Stimulated activated CD4-positive, alpha-beta T cell treated with anti-CD3 and anti-CD28 coated beads, Interleukin-2, amount 100 ng/mL, for 4 hours (primary cell): ENCODE measurements at regions not wholly inside any gene's neighbourhood (a gene's known extent, or its start where the extent isn't known, plus 50 kb on each side); places are given as distances from the start of the nearest gene placed in this dataset.
A peak's percentile ranks its signal among the peaks of the same experiment; 100 is the strongest.

Experiments
- DNase-seq: peaks from one replicate; pipeline ENCODE4 v3.0.0-alpha.2; 2020; ENCODE audit warnings: low read depth

DNA sequence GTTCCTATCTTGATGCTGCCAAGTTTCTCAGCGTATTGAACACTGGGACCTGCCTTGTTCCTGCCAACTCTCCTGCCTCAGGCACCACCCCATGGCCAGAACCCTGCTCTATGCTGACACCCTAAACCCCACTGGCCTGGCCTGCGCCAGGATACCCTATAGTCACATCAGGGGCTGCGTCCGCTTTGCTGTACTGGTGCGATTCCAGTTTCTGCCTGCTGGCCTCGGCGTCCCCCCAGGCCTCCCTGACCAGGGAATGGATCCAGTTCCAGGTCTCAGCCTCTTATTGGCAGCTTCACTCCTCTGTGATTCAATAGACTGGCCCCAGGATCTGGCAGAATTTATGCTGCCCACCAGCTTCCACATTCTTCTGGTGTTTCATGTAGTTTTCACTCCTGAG, 55.0 kb downstream of the GPR6 start:
- no peak for DNase-seq

DNA sequence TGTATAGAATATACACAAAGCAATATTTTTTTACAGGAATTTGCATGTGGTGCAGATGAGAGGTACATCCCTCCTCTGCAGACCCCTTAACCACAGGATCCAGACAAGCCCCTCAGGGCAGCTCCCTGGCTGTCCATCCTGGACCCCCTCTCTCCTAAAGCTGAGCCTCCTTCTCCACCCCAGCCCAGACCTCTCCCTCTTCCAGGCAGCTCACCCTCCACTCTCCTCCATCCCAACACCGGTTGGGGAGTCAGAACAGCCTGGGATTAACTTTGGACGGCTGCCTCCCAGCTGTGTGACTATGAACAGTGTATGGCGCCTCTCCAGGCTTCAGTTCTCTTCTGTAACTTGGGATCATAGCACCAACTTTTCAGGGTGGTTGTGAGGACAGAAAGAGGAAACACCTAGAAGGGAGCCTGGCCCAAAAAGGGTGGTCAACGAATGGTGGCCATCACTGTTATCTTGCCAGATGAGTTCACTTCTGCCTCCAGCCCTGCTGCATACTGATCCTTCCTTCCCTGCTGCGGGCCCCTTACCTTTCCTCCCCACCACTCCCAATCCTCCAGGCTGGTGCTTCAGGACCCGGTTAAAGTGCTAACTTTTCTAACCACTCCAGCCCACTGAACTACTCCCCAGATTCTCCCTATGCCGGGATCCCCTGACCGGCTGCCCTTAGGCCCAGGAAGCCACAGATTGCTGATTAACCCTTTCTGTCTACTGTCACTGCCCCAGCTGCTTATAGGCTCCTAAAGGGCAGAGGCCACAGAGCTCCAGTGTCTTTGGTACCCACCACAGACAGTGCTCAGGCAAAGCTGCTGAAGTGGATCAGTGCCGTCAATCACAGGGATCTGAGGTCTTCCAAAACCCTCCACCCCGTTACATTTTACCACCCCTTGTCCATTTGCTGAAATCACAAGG, 55.9 kb downstream of the GPR6 start:
- DNase-seq, result no peak

DNA sequence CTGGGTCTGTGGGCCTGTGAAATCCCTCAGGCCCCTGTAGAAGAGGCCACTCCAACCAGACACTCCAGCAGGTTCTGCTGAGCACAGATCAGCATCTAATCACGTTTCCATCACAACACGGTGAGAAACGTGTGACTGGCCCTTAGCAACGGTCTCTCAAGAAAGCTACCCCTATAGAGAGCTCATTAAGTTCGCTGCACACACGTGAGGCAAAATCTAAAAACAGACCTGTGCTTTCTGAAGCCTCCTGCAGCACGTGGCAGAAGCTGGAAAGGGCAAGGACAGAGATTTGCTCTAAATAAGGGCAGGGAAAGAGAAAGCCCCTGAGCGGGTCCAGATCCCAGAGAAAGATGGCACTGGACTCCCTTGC, 56.5 kb downstream of the GPR6 start:
- no peak for DNase-seq

DNA sequence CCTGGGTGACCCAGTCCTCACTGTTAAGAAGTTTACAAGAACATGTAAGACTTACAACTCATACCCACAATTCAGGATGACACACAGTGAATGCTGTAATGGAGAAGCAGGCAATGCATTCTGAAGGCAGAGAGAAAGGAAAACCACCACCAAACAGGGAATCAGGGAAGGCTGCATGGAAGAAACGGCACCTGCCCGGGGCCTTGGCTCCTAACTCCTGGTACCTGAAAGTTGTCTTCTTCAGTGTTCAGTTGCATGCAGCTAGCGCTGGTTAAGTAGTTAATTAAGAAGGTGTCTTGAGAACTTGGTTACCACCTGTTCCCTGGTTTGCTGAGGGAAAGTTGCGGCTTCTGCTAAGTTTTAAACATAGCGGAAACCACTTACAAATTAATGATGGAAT, 57.2 kb downstream of the GPR6 start:
- DNase-seq, result no peak

DNA sequence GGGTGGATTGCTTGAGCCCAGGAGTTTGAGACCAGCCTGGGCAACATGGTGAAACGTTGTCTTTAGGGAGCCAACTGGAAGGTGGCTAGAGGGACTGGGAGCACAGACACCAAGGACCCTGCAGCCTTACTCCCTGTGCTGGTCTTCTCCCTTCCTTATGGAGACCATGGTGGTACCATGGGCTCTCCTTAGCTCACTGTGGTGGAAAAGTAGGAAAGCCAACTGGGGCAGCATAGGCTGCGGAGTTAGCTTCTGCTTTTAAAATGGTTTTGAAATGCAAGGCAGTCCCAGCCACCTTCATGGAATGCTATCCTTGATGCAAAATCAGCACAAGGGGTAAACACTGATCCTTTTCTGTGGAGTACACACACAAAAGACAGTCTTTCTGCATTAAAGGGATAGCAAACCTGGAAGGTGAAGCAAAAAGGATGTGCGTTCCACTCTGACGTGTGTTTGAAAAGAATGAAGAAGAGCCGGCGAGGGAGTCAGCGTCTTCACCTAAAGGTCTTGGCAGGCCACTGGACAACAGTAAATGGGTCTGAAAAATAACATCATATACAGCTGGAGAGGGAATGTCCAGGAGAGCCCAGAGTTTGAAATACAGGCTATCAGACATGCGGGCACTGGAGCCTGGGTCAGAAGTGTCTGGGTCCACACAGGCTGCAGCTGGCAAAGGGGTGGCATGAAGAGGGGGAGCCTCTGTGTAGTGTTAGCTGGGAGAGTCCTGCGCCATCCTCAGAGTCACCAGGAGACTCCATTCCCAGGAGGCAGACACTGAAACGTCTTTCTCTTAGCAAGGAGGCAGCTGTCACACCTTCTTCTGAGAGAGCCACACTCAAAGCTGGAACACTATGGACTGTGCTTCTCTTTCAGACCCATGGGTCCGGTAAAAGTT, 58.5 kb downstream of the GPR6 start:
- DNase-seq, result no peak

DNA sequence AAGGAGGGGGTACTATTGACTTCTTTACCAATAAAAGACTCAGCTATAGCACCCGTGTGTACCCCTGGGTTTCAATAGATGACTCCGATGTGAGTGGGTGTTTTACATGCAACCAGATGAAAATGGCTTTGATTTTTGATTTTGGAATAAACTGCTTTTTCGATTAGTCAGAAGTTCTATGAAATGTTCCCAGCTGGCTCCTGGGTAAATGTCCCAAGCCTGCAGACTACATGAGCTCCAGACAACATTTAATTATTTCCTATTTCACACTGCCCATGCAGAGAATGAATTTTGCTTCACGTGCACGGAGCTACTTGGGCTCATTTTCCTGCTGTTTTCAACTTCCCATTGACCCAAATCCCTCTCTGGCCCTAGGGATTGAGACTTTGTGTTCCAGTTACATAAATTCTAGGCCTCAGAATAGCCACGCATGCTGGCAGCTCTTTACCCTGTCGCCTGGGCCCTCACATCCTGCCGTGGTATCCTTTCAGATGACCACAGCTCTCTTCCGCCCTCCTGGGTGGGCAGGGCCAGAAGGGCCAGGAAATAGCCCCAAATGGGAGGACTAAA, 59.7 kb downstream of the GPR6 start:
- no peak for DNase-seq

DNA sequence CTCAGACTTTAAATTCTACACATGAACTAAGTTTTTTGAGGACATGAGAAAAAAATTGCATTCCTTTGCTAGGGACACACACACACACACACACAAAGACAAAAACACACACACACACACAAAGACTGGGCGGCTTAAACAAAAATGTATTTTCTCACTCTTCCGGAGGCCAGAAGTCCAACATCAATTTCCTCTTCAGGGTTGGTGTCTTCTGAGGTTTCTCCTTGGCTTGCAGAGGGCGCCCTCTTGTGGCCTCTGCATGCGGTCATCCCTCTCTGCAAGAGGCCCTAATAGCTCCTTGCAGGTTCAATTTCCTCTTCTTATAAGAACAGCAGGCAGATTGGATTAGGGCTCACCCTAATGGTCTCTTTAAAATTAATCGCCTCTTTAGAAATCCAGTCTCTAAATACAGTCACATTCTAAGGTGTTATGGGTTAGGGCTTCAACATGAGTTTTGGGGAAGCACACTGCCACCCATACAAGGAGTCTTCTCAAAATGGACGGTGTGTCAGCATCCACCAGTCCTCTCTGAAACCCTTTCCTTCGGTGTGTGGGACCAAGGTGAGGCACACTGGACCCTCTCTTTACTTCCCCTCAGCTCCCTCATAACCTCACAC, 61.4 kb downstream of the GPR6 start:
- peak; percentile 69 for DNase-seq

DNA sequence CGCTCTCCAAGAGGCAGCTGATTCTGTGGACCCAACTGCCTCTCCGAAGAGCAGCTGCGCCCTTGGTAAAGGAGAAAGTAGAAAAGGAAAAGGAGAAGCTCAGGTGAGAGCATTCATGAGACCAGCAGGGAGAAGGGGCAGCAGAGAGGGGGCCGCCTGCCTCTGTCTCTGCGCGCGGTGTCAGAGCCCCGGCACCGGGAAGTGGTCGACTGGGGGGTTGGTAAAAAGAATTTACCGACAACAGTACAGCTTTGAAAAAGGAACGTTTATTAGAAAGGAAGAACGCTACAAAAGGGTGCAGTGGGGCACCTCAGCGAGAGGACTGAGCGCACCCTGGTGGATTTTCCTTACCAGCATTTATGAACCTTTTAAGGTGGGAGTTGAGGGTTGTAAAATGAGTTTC, 61.9 kb downstream of the GPR6 start:
- peak; percentile 12 for DNase-seq

DNA sequence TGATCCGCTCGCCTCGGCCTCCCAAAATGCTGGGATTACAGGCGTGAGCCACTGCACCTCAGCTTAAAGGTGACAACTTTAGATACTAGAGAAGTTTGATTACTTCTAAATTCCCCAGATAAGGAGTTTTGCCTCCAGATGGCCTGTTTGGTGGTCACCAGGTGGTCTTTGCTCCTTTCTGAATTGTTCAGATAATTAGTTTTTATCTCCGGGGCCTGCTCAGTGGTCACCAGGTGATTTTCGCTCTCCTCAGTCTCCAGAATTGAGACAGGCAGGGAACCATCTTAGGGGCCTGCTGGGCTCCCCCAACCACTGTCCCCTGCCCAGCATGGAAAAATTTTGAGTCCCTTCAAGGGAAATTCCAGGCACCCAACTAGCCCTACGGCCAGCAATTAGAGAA, 62.6 kb downstream of the GPR6 start:
- no peak for DNase-seq

DNA sequence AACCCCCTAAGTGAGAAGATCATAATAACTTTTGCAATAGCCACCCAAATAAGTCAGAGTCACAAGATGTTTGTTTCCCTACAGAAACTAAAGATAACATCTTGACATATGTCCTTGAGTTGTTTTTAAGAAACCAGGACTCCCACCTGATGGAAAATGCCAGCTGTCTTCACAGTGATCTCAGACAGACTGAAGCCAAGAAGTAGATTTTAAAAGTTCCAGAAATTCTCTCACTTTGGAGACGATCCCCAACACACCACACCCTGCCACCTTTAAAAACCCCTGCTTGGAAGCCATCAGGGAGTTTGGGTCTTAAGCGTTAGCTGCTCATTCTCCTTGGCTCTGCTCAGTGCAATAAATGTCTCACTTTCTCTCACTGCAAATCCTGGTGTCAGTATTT, 63.0 kb downstream of the GPR6 start:
- DNase-seq, result no peak

DNA sequence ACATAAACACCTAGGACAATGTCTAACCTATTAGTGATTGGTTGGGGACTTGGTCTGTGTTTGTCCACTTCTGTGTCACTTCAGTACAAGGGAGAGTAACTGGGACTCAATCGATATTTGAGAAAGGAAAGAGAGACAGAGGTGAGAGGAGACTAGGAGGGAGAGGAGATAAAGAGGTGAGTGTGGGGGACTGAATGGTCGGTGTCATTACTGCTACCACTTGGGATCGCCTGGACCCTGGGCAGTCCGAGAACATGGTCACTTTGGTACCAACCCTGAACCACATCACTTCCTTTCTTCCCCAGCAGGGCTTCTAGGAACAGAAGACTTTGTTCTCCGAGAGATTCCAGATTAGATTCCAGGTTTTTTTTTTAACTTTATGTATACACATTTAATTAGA, 63.7 kb downstream of the GPR6 start:
- no peak for DNase-seq

DNA sequence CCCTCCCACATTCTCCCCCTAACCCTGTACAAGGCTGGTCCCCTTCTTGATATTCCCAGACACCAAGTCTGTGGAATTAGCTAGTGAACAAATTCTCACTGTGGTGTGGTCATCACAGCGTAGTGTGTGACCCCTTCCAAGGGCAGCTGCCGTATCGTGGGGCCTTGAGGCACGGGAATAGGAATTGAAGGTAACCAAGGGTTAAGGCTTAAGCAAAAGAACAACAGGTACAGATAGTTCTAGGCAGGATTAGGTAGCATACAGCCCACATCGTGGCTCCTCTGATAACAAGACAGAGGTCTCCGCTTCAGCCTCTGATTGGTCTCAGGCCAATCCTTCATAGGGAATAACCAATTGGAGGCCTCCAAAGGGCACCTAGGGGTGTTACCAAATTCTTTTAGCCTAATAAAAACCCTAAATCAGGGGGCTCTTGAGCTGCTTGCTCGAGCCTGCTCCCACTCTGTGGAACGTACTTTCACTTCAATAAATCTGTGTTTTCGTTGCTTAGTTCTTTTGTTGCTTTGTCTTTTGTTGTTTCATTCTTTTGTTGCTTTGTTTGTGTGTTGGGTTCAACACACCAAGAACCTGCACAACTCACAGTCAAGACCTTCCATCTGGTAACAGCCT, 64.7 kb downstream of the GPR6 start:
- no peak for DNase-seq

DNA sequence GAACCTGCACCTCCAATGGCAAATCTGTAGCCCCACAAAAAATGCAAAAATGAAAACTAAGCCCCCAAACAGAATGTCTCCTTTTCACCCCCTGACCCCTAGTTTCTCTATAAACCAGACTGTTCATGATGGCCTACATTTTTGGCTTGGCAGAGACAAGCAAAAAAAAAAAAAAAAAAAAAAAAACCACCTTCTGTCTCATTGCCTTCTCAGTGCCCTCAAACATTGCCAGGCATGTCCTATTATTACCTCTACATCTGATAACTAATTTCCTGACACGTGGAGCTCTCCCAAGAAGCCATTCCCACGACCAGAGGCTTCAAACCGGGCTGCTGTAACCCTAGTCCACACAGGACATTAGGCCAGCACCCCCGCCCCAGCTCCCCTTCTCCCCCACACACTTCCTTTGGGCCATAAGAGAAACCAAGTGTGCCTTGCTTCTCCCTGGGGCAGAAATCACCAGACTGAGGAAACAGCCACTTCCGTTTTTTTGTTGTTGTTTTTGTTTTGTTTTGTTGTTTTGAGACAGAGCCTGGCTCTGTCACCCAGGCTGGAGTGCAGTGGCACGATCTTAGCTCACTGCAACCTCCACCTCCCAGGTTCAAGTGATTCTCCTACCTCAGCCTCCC, 65.4 kb downstream of the GPR6 start:
- no peak for DNase-seq

DNA sequence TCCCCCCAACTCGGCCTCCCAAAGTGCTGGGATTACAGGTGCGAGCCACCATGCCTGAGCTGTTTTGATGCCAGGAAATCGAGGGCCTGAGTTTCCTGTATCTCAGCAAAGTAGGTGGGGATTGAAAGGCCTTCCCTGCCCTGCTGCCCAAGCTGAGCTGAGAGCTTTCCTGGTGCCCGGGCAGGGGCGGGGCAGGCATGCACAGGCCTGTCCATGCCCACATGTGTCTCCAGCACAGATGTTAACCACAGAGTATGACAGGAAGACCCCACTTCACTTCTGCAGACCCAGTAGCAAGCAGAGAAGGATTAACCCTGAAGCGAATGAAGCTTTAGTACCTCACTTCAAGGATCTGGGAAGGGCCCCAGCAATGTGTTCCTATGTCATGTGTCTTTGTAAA, 66.0 kb downstream of the GPR6 start:
- DNase-seq, result no peak

DNA sequence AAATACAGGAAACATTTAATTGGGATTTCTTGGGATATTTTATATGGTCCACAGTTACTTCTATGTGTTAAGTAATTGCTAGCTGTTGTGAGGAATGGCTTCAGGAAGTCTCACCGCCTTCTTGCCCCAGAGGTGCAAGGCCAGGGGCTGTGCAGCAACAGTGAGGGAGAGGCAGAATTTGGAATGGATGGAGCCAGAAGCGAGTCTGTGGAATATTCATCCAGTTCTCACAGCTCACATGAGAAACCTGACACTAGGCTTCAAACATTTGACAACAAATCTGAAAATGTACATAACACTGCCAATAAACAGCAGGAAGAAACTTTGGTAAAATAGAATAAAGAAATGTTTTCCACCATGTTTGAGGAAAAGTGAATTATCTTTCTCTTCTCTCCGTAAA, 66.5 kb downstream of the GPR6 start:
- DNase-seq, result no peak

DNA sequence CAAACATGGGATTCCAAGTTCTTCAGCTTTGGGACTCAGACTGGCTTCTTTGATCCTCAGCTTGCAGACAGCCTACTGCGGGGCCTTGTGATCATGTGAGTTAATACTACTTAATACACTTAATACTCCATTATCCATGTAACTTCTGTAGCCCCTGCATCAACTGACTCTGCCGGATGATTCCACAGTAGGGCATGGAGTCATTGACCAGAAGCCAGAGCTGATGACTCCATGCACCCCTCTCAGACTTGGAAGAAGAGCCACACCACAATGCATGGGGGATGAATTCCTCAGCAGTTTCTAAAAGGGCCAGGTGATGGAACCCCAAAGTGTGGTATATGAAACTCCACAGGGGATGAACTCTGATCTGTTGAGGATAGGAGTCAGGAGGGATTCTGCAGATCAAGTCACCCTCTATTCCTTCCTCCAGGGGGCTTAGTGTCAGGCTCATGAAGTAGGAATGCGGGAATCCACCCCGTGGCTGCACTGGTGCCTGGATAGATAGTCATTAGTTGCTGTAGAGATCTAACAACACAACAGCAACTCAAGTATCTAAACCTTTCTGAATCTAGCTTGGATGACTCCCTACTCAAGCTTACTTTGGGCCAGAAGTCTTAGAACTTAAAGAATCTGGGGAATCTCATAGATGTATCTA, 70.2 kb downstream of the GPR6 start:
- DNase-seq, result no peak

DNA sequence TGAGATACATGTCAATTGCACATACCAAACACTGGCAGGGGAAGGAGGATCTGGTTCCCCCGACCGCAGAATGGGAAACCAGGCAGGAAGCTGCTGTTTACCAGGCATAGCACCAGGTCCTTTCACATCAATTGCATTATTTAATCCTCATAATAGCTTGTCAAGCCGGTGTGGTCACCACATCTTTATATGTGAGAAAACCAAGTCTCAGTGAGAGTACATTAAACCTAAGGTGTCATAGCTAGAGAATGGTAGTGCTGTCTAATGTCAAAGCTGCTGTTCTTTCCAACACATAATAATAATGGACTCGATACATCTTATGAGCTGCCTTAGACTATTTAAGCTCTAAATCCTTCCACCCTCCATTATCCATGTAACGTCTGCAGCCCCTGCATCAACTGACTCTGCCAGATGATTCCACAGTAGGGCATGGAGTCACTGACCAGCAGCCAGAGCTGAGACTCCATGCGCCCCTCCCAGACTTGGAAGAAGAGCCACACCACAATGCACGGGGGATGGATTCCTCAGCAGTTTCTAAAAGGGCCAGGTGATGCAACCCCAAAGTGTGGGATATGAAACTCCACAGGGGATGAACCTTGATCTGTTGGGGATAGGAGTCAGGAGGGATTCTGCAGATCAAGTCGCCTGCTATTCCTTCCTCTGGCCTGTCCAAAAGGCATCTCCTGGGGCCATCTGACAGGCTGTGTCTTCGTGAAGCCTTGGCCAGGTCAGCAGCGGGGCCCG, 71.8 kb downstream of the GPR6 start:
- DNase-seq, result no peak
